Stomach (tissue), 8 donors: ENCODE measurements at regions not wholly inside any gene's neighbourhood (a gene's known extent, or its start where the extent isn't known, plus 50 kb on each side); places are given as distances from the start of the nearest gene placed in this dataset.
"Not testable (repeated sequence)": the region's sequence is repeated elsewhere in the genome, so short reads cannot be mapped to it uniquely, and the experiment has no call there.

Experiments
- DNase-seq, 2 donors: peaks; one replicate each; pipeline versions ENCODE4 v3.0.0 to v3.0.0-alpha.2; 2013 to 2019
- H3K27ac ChIP-seq, 5 donors: fragments of 200-600 bp in 4 of 5; sonication (generic) in 4 of 5; one replicate each; pipeline ENCODE4 v1.5.1; 2013 to 2019; ENCODE audit warnings: mild to moderate bottlenecking in 1 of 5, moderate library complexity in 1 of 5
- H3K27me3 ChIP-seq, 3 donors: fragments of 200-600 bp; sonication (generic); one replicate each; pipeline ENCODE4 v1.5.1; 2017 to 2019; ENCODE audit warnings: mixed run types in 1 of 3
- H3K36me3 ChIP-seq, 4 donors: fragments of 200-600 bp; sonication (generic); 1 replicate in 3 of 4; 2 replicates in 1 of 4; pipeline ENCODE4 v1.5.1; 2016 to 2019
- H3K4me1 ChIP-seq, 4 donors: fragments of 200-600 bp; sonication (generic); one replicate each; pipeline ENCODE4 v1.5.1; 2016 to 2019
- H3K4me3 ChIP-seq, 4 donors: fragments of 200-600 bp; sonication (generic) in 3 of 4; one replicate each; pipeline ENCODE4 v1.5.1; 2016 to 2019; ENCODE audit warnings: mild to moderate bottlenecking in 1 of 4
- H3K9me3 ChIP-seq, 4 donors: fragments of 200-600 bp; sonication (generic); one replicate each; pipeline ENCODE4 v1.5.1; 2016 to 2019
- EP300 ChIP-seq: sonication (generic); formaldehyde crosslinking; IDR thresholded peaks from one replicate; pipeline ENCODE4 v1.6.1; 2017; ENCODE audit warnings: antibody characterized with exemption
- POLR2A ChIP-seq, 4 donors: fragments of 450-650 bp; IDR thresholded peaks; one replicate each; pipeline ENCODE4 v1.6.1; 2016; ENCODE audit warnings: antibody characterized with exemption in 4 of 4, control low read depth in 2 of 4, mild to moderate bottlenecking in 1 of 4, moderate library complexity in 1 of 4
- POLR2AphosphoS5 ChIP-seq, 3 donors: sonication (generic); formaldehyde crosslinking; IDR thresholded peaks; one replicate each; pipeline ENCODE4 v1.6.1; 2016; ENCODE audit warnings: antibody characterized with exemption in 3 of 3
- WGBS, 5 donors: extraction: QIAGEN DNeasy Blood & Tissue Kit in 3 of 5; methylation state at CpG; one replicate each; pipeline versions ENCODE4 v1.1.5 to v1.1.7; 2013 to 2018; 5-methylcytosine and 5-hydroxymethylcytosine counted together
- intact Hi-C: fragments of 100-400 bp; cut with DNase I; formaldehyde crosslinking; loops from one replicate; pipeline ENCODE4 v1.15.1; 2023; ENCODE audit warnings: low total_unique reads
- TF ChIP-seq, protein P1 (sequence below), 7 experiments: fragments of 450-650 bp in 4 of 7; fragments of 200-600 bp in 3 of 7; sonication (generic) in 3 of 7; IDR thresholded peaks; one replicate each; pipeline ENCODE4 v1.5.1; 2016 to 2019; ENCODE audit warnings: antibody characterized with exemption in 7 of 7, control low read depth in 2 of 7, mild to moderate bottlenecking in 1 of 7
- donor health status: healthy with polysubstance abuse.
- donor health status: Bipolar disorder and iron deficiency.
- donor health status: healthy.

GRCh38 chr3:110984456-110985250 is 87.0 kb upstream of the NECTIN3 start:
- H3K4me3 ChIP-seq = no peak overlapping the region
- intact Hi-C loops = no loop called here

DNA sequence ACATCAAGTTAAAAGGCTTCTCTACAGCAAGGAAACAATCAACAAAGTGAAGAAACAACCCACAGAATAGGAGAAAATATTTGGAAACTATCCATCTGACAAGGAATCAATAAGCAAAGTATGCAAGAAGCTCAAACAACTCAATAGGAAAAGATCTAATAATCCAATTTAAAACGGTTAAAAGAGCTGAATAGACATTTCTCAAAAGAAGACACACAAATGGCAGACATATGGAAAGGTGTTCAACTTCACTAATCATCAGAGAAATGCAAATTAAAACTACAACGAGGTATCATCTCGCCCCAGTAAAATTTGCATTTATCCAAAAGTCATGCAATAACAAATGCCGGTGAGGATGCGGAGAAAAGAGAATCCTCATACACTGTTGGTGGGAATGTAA is 82.2 kb upstream of the NECTIN3 start:
- intact Hi-C loops = no loop called here

More at GRCh38 chr3:110984456-110985250, 87.0 kb upstream of the NECTIN3 start:
- no peaks in the 10 kb centered on the region for H3K36me3 ChIP-seq
- no peak for DNase-seq
- H3K27me3 ChIP-seq = no peaks in the 10 kb centered on the region
- 92 to 95% (median 93%) methylated on average over 4 of the region's 4 CpGs for WGBS, 5 donors
- TF ChIP-seq, protein P1, sequence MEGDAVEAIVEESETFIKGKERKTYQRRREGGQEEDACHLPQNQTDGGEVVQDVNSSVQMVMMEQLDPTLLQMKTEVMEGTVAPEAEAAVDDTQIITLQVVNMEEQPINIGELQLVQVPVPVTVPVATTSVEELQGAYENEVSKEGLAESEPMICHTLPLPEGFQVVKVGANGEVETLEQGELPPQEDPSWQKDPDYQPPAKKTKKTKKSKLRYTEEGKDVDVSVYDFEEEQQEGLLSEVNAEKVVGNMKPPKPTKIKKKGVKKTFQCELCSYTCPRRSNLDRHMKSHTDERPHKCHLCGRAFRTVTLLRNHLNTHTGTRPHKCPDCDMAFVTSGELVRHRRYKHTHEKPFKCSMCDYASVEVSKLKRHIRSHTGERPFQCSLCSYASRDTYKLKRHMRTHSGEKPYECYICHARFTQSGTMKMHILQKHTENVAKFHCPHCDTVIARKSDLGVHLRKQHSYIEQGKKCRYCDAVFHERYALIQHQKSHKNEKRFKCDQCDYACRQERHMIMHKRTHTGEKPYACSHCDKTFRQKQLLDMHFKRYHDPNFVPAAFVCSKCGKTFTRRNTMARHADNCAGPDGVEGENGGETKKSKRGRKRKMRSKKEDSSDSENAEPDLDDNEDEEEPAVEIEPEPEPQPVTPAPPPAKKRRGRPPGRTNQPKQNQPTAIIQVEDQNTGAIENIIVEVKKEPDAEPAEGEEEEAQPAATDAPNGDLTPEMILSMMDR (IDR thresholded peaks at IDR 0.05) = no peak
- no peak for TF ChIP-seq POLR2A (IDR thresholded peaks at IDR 0.05)
- no peak for TF ChIP-seq EP300
- TF ChIP-seq POLR2AphosphoS5 (IDR thresholded peaks at IDR 0.05) = no peak
- peaks cover 0 to 5% (median 2%) of the 10 kb centered on the region in 4 donors for H3K9me3 ChIP-seq
- no peak overlapping the region for H3K27ac ChIP-seq
- no peaks in the 10 kb centered on the region for H3K4me1 ChIP-seq

DNA sequence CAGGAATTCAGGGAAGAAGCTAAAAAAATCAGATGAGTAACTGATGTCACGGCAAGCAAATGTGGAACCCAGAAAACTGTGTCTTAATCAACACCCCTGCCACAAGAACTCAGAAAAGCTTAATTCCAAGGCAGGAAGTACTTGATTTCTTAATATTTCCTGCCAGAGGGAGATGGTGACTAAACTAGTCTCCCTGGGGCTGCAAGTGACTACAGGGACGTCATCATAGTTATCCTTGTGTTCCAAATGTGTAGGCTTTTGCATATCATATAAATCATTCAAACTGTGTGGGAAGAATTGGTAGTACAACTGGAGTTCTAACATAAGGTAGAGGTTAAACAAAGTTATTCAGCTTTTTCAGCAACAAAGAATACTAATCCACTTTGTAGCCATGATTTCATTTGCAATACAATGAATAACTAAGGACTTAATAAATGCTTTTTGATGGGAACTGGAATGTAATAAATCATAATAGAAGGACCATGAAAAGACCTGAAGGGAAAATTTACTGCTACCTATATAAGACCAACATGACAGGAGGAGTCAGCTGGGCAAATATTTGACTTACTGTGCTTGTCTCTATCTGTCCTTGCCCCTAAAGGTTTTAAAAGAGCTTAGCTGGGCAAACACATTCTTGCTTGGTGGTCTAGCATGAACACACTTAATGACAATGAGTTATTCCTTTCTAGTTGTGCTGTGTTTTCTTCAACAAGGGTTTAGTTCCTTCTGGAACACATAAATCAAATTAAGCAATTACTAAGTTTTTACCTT is 76.0 kb upstream of the NECTIN3 start:
- no peak for DNase-seq
- intact Hi-C loops = no loop called here
- Histone ChIP-seq H3K9me3 (no peaks in the 10 kb centered on the region), H3K4me1 (no peaks in the 10 kb centered on the region), H3K27me3 (no peaks in the 10 kb centered on the region), H3K27ac (no peak overlapping the region), H3K4me3 (no peak overlapping the region), H3K36me3 (no peaks in the 10 kb centered on the region)
- no peak for TF ChIP-seq POLR2AphosphoS5 (IDR thresholded peaks at IDR 0.05)
- no peak for TF ChIP-seq EP300
- TF ChIP-seq POLR2A (IDR thresholded peaks at IDR 0.05) = no peak
- TF ChIP-seq, protein P1 (IDR thresholded peaks at IDR 0.05) = no peak
- 60 to 70% (median 66%) methylated on average over 2 of the region's 2 CpGs for WGBS, 5 donors

More for the DNA sequence above, 82.2 kb upstream of the NECTIN3 start:
- H3K36me3 ChIP-seq = no peaks in the 10 kb centered on the region
- 91 to 96% (median 95%) methylated on average over 5 of the region's 5 CpGs for WGBS, 5 donors
- no peak for DNase-seq
- H3K27me3 ChIP-seq = no peaks in the 10 kb centered on the region
- H3K4me1 ChIP-seq = no peaks in the 10 kb centered on the region
- peaks cover 0 to 5% (median 2%) of the 10 kb centered on the region in 4 donors for H3K9me3 ChIP-seq
- TF ChIP-seq, protein P1 (IDR thresholded peaks at IDR 0.05) = no peak
- TF ChIP-seq POLR2AphosphoS5 (IDR thresholded peaks at IDR 0.05) = no peak
- TF ChIP-seq POLR2A (IDR thresholded peaks at IDR 0.05) = no peak
- no peak for TF ChIP-seq EP300
- no peak overlapping the region for H3K4me3 ChIP-seq
- H3K27ac ChIP-seq = no peak overlapping the region

DNA sequence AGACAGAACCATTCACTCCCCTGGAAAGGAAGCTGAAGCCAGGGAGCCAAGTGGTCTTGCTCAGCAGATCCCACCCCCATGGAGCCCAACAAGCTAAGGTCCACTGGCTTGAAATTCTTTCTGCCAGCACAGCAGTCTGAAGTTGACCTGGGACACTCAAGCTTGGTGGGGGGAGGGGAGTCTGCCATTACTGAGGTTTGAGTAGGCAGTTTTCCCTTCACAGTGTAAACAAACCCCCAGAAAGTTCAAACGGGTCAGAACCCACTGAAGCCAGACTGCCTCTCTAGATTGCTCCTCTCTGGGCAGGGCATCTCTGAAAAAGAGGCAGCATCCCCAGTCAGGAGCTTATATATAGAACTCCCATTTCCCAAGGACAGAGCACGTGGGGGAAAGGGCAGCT is 72.8 kb upstream of the NECTIN3 start:
- DNase-seq, intact Hi-C loops, H3K9me3 ChIP-seq, H3K36me3 ChIP-seq, H3K4me1 ChIP-seq, H3K4me3 ChIP-seq, H3K27ac ChIP-seq, H3K27me3 ChIP-seq: not testable (repeated sequence)
- 38 to 80% (median 60%) methylated on average over 2 of the region's 2 CpGs; no CpG with 5 or more reads in 1 of the 5 donors for WGBS, 5 donors

- H3K27ac ChIP-seq, DNase-seq, H3K4me3 ChIP-seq, H3K27me3 ChIP-seq, H3K36me3 ChIP-seq, intact Hi-C loops, H3K4me1 ChIP-seq, H3K9me3 ChIP-seq: not testable (repeated sequence)
- WGBS, 5 donors = 83 to 91% (median 86%) methylated on average over 4 of the region's 4 CpGs
These were observed 65.1 kb upstream of the NECTIN3 start for GRCh38 chr3:111006485-111006884.
